HepG2 (cell line): ENCODE measurements at regions not wholly inside any gene's neighbourhood (a gene's known extent, or its start where the extent isn't known, plus 50 kb on each side); places are given as distances from the start of the nearest gene placed in this dataset.

Experiments used
- AHDC1 ChIP-seq: sonication (generic); formaldehyde crosslinking; IDR thresholded peaks from 2 replicates; pipeline ENCODE4 v1.5.1; 2020; ENCODE audit warnings: mild to moderate bottlenecking, missing genetic modification reagents, borderline replicate concordance
- FOXP1 ChIP-seq, 2 experiments: fragments of 450-650 bp in 1 of 2; IDR thresholded peaks; 2 replicates each; pipeline ENCODE4 v1.6.1; 2017 to 2018; ENCODE audit warnings: antibody characterized with exemption in 1 of 2
- HMG20A ChIP-seq: IDR thresholded peaks from 2 replicates; pipeline ENCODE4 v1.6.1; 2016; ENCODE audit warnings: borderline replicate concordance
- HOXA3 ChIP-seq: sonication (generic); formaldehyde crosslinking; IDR thresholded peaks from 2 replicates; pipeline ENCODE4 v1.5.0; 2020; ENCODE audit warnings: missing genetic modification reagents
- ISL2 ChIP-seq: sonication (generic); formaldehyde crosslinking; IDR thresholded peaks from 2 replicates; pipeline ENCODE4 v1.5.0; 2020; ENCODE audit warnings: missing genetic modification reagents
- NFIC ChIP-seq: IDR thresholded peaks from 2 replicates; pipeline ENCODE4 v1.6.1; 2012; ENCODE audit warnings: mild to moderate bottlenecking, low read length, inconsistent platforms
- SOX6 ChIP-seq, 2 experiments: fragments of 450-650 bp in 1 of 2; sonication (generic) in 1 of 2; formaldehyde crosslinking in 1 of 2; IDR thresholded peaks; 2 replicates each; pipeline versions ENCODE4 v1.4.0 to v1.6.1; 2017 to 2020; ENCODE audit warnings: antibody characterized with exemption in 1 of 2, mild to moderate bottlenecking in 1 of 2, missing genetic modification reagents in 1 of 2
- TGIF2 ChIP-seq: IDR thresholded peaks from 2 replicates; pipeline ENCODE4 v1.6.1; 2016; ENCODE audit warnings: control low read depth, missing compliant biosample characterization
- ZKSCAN8 ChIP-seq: IDR thresholded peaks from 2 replicates; pipeline ENCODE4 v1.6.1; 2016; ENCODE audit warnings: borderline replicate concordance, missing genetic modification reagents, missing compliant biosample characterization
- ZNF362 ChIP-seq: sonication (generic); formaldehyde crosslinking; IDR thresholded peaks from 2 replicates; pipeline ENCODE4 v1.4.0; 2020; ENCODE audit warnings: missing genetic modification reagents, mild to moderate bottlenecking, borderline replicate concordance
- ZNF7 ChIP-seq: IDR thresholded peaks from 2 replicates; pipeline ENCODE4 v1.6.1; 2016; ENCODE audit warnings: missing biosample characterization, missing genetic modification reagents

GRCh38 chr9:81814401-81814793, 113.8 kb upstream of the SPATA31D4 start (continued):
- TF ChIP-seq AHDC1 (peak; percentile 70; the same call in 1 of the 2 replicates), ZNF362 (CRISPR knock-in tag) (peak; percentile 77; the same call in 1 of the 2 replicates), FOXP1 (IDR thresholded peaks at IDR 0.05) (no peak), FOXP1 (CRISPR knock-in tag; IDR thresholded peaks at IDR 0.05) (peak; percentile 51), ISL2 (peak; percentile 90), ZKSCAN8 (CRISPR knock-in tag) (0 out of 2 replicates have a peak, but pooled peaks have one; percentile 42), SOX6 (IDR thresholded peaks at IDR 0.05) (no peak), SOX6 (CRISPR knock-in tag; IDR thresholded peaks at IDR 0.05) (peak; percentile 86), ZNF7 (peak; percentile 51; the same call in 1 of the 2 replicates), NFIC (peak; percentile 81; the same call in 1 of the 2 replicates), TGIF2 (CRISPR knock-in tag) (0 out of 2 replicates have a peak, but pooled peaks have one; percentile 30), HMG20A (CRISPR knock-in tag) (peak; percentile 84), HOXA3 (CRISPR knock-in tag) (no peak)
